ENCODE measurements at regions not wholly inside any gene's neighbourhood (a gene's known extent, or its start where the extent isn't known, plus 50 kb on each side); places are given as distances from the start of the nearest gene placed in this dataset.

DNA sequence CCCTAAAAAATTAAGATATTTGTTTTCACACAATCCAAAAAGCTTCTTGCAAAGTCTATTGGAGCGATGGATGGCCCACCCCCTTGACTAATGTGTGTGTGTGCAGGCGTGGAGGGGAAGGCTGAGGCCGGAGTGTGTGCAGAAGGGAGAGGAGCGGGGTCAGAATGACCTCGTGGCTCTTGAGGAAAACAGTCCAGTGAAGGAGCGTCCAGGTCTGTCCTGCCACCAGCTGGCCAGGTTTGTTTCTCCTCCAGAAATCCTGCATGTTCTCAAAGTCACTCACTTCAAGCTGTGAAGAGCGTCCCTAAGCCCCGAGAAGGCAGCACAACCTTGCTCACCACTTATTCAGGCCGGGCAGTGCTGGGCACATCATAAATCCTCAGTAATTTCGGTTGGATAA, 69.5 kb upstream of the SSX2IP start:
- no peak for DNase-seq (ENCODE audit: low spot score)

DNA sequence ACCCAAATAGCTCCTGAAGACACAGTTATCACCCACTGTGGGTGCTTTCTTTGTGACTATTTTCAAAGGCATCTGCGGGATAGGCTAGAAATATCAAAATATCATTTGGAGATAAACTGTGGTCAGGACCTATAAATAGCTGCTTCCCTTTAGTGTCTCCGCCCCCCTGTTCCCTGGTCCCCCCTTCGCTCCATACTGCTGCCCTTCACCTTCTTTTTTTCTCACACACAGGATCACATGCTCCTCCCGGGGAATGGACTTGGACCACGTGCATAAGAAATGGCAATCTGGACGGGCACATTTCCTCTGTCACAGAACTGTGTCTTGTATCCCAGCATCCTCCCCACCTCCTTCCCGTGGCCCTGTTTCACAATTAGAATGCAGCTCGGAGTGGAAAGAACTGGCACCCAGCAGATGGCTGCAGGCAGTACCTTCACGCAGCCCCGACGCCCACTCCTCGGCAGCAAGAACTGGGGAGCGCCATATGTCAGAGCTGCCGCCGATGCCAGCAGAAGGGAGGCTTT, 68.8 kb upstream of the SSX2IP start:
- DNase-seq (ENCODE audit: low spot score) = no peak

DNA sequence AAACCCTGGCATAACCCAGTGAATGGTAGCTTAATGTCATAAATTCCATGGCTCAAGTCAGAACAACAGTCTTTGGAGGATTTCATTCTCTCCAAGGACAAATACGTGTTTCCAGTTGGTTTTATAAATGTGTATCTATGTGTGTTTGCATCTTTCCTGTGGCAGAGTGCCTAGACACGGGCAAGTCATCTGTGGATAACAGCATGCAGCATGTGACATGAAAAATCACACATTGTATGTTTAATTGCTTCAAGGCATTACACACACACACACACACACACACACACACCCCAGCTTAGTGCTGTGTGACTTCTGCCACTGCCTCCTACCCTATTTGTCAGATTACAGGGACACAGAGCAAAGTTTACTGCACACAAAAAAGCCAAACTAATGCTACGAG, 68.2 kb upstream of the SSX2IP start:
- DNase-seq (ENCODE audit: low spot score) = no peak

DNA sequence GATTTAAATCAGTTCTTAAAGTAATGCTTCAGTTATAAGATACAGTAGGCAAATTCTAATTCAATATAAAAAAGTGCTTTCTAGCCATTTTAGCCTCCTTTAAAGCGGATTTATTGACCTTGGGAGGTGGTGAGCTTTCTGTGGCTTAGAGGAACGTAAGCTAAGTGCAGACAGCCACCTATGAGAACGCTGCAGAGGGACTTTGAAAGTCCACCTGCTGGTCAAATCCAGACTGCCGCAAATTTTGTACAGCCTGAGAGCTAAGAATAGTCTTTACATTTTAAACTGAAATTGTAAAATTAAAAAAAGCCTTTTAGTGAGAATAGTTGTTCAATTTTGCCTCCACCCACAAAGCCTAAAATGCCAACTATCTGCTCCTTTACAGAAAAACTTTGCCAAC, 67.0 kb upstream of the SSX2IP start:
- peak; percentile 32 for DNase-seq (ENCODE audit: low spot score)

DNA sequence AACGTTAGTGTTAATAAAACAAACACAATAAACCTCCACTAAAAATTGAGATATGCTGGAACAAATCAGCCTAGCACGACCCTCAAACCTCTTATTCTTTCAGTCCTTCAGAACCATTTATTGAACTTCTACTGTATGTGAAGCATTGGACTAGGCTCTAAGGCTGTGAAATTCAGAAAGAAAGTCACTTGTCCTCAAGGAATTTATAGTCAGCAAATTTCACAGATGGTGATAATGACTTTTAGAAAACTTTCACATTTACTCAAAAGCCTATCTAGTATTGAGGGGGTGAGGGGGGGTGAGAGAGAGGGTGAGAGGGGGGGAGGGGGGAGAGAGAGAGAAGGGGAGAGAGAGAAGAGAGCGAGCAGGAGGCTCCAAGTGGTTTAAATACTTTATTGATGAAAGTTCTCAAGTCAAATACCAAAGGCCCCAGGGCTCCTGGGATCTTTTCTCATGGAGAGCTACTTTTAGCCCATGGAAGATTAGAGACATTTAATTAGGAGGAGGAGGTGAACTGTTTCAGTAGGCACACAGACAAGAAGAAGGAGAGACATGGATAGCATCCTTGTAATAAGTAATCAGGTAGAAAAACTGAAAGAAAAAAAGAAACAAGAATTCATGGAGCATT, 66.3 kb upstream of the SSX2IP start:
- no peak for DNase-seq (ENCODE audit: low spot score)

DNA sequence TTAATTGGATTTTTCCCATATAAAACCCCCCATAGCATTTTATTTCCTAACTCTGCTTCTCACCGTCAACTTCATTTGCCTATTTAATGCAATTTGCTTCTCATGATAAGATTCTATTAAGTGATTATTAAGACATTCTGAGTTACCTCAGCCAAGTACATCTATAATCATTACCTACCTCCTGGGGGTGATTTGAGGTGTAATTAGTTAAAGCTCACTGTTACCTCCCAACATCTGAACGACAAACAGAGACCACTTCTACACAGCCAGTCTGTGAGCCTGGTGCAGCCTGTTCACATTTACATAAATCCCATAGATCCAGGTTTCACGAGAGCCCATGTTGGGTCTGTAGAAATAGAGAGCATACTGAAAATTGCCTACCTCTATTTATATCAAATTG, 65.7 kb upstream of the SSX2IP start:
- no peak for DNase-seq (ENCODE audit: low spot score)

DNA sequence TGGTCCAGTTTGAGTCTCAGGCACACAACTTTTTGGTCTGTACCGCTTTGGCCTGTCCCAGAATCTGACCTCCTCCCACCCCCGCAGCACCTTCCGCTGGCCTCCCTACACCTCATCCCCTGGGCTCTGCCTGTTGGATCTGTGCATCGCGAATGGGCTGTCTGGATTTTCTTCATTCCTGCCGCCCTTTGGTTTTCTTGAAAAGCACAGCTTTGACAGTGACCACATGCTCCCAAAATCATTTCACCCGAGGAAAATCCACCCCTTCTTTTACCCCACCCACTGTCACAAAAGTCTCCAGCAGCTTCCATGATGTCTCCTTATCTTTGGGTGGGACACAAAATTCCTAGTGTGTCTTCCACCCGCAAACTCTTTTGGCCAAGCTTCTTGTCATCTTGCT, 65.0 kb upstream of the SSX2IP start:
- no peak for DNase-seq (ENCODE audit: low spot score)

DNA sequence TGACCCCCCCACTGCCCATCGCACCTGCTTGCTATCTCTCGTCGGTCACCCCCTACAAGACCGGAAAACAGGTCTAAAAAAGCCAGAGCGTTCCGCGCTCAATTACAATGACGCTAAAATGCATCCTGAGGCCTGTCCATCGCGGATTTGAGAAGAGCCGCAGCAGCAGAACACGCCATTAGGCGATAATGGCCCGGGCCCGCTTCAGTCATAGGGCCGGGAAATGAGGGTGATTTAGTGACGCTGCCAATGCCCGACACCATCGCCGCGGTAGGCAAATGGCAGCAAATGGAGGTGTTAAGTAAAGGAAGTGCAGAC, 64.1 kb upstream of the SSX2IP start:
- DNase-seq (ENCODE audit: low spot score) = no peak

DNA sequence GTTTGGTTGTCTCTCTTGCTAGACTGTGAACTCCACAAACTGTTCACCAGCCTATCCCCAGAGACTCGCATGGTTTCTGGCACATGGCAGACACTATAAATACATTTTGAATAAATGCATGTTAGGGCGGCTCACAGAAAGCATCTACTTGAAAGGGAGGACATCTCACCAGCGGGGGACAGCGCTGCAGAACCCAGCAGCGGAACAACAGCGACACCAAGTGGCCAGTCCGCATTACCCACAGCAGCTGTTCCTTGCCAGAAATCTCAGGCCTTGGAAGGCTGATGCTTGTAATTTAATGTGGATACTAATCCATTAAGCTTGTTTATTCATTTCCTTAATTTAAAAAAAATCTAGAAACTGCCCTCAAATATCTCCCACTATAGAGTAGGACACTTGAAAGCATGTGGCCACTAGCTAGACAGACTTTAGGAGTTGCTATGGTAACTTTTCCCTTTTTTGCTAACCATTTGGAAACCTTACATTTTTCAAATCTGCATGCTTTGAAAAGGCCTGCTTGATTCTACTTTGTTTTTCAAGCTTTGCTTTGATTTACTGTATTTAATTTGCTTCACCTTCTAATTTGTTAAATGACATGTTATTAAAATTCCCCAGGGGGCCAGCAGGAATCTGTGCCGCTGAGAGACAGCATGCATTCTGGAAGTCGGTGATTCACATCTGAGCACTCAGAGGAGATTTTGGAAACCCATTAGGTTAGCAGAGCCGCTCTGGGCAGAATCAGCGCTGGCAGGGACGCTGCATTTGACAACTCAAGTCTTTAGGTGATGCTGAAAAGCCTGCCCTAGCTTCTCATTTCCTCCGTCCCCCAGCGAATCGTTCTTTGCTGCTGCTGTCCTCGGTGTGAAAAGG, 63.5 kb upstream of the SSX2IP start:
- peak; percentile 75 for DNase-seq (ENCODE audit: low spot score)

DNA sequence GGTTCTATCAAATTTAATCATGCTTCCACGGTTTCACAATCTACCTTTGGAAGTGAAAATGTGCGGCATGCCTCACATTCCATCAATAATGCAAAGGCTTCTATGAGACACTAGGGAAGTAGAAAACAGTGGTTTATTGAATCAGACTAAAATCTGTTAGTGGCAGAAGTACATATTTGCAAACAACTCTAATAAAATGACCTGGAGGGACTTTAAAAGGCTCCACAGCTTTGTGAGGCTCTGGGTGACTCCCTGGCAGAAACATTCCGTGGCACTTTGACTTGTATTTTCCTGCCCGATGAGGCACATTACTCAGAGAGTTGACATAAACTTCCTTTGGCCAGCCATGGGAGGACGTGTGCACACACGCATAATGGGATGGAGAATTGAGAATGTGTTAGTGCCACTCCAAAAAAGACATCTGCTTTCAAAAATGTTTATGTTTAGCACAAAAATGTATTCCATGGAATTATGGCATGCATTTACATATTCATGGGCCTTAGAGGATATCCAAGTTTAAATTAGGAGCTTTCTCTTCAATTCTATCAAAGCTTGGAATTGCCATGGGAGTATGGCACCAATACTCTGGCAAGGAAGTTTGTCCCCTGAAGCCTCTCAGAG, 60.0 kb upstream of the SSX2IP start:
- DNase-seq (ENCODE audit: low spot score) = no peak

DNA sequence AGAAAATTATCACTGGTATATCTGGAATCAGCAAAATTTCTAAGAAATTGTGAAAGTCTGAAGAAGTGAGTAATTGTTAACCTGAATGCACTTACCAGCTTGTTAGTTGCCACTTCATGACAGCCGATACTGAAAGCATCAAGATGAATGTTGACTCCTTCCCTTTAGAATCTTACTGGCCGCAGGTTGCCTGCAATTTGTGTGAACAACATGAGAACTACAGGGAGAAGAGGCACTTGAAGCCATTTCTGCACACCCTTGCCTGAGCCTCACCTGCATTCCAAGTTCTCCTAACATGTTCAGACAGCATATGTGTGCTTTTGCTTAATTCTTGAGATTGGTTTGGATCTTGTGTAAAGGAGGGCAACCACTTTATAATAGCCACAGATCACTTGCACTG, 59.2 kb upstream of the SSX2IP start:
- no peak for DNase-seq (ENCODE audit: low spot score)

DNA sequence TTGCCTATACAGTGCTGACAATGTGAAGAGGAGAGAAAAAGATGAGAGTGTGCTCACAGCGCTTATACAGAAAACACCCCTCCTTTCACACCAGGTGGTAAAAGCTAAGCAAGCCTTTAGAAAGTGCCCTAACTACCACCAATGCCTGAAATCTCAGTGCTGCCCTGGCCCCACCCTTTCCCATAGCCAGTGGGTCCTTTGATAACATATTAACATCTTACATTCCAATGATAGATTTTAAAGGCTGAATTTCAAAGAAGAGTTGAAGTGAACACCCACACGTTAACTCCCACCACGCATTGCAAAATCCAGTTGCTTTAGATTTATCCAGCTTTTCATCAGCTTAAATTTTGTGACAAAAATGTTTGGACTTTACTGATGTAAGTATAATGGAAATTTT, 58.1 kb upstream of the SSX2IP start:
- no peak for DNase-seq (ENCODE audit: low spot score)

DNA sequence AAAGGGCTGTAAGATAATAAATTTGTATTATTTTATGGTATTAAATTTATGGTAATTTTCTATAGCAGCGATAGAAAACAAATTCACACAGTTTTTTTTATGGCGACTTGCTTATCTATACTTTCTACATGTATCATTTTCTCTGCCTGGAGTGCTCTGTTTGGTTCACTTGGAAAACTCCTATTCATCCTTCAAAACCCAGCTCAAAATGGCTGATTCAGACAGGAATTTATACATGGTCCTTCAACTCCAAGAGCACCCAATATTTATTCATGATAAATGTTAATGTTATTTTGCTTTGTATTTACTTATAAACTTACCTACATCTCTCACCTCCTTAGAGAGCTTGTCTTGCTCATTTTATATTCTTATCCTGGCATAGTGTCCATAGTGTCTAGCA, 55.6 kb upstream of the SSX2IP start:
- no peak for DNase-seq (ENCODE audit: low spot score)

DNA sequence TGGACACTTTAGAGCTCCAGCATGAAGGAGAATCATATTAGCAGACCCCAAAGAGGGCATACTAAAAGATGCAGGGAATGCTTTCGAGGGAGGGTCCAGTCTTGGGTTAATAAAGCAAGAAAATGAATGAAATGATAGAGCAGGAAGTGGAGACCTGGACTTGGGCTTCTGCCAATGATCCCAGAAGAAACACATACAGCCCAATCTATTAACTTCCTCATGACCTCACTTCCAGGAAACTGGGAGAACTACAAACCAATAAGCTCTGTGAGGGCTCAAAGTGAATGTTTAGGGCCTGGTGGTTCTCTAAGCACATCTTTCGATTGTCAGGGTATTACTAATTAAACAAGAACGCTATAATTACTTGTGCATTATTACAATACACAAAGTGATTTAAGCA, 53.6 kb upstream of the SSX2IP start:
- DNase-seq (ENCODE audit: low spot score) = peak; percentile 45

DNA sequence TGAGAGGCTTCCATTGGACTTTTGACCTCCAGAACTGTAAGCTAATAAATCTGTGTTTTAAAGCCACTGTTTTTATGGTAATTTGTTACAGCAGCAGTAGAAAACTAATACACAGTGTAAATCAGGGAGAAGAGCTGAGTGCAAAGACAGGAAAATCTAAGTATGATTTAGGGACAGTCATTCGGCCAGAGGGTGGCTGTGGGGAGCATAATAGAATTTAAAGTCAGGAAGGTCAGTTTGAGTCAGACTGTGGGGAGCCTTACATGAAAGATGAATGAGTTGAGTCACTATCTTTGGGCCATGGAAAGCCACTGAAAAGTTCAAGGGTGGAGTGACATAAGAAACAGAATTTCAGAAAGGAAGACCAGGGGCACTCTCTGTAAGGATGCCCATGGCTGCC, 52.4 kb upstream of the SSX2IP start:
- no peak for DNase-seq (ENCODE audit: low spot score)

DNA sequence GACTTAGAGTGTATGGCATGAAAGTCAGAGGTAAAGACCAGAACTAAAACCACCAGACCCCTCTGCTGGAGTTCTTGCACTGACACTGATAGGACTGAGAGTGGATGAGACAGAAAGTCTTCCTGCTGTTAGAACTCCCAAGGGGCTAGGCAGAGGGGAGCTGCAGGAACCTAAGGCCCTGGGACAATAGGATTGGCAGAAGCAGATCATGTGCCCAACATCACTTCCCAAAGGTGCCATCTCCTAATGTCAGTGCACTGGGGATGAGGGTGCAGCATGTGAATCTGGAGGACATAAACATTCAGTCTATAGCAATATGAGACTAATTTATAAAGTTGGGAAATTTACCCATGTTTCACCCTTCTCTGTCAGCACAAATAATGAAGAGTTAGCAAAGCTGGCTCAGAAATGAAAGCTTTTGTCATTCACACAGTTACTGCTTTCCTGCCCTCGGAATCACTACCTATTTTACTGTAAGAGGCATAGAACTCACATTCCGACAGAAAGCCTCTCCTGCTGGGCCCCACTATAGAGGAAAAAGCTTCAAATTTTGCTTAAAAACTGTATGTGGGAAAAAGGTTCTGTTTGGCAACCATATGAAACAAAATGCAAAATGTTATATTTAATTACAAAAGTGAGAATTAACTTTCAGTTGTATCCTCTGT, 49.9 kb upstream of the SSX2IP start:
- DNase-seq (ENCODE audit: low spot score) = no peak
